Natural killer cell (primary cell): ENCODE measurements at regions not wholly inside any gene's neighbourhood (a gene's known extent, or its start where the extent isn't known, plus 50 kb on each side); places are given as distances from the start of the nearest gene placed in this dataset.
A peak's percentile ranks its signal among the peaks of the same experiment; 100 is the strongest.

Experiments
- ATAC-seq, 3 donors: fragments of 150-1000 bp in 2 of 3; fragments of 200-7000 bp in 1 of 3; cut with Tn5 transposase; 1 replicate in 1 of 3; 2 replicates in 2 of 3; pipeline ENCODE4 v1.10.0; 2021; ENCODE audit warnings: mild to moderate bottlenecking in 2 of 3, moderate library complexity in 2 of 3
- DNase-seq, 2 donors: peaks; one replicate each; pipeline versions ENCODE4 v3.0.0 to v3.0.0-alpha.2; 2013 to 2021; ENCODE audit warnings: mixed read lengths in 1 of 2
- H3K27ac ChIP-seq: one replicate; pipeline ENCODE4 v1.5.1; 2013; ENCODE audit warnings: mild to moderate bottlenecking, low read length
- H3K27me3 ChIP-seq: one replicate; pipeline ENCODE4 v1.6.1; 2013; ENCODE audit warnings: low read length; ENCODE audit not compliant: control insufficient read depth, insufficient read depth
- H3K36me3 ChIP-seq: one replicate; pipeline ENCODE4 v1.6.1; 2013; ENCODE audit warnings: low read length; ENCODE audit not compliant: control insufficient read depth, insufficient read depth
- H3K4me1 ChIP-seq: one replicate; pipeline ENCODE4 v1.6.1; 2013; ENCODE audit warnings: low read length; ENCODE audit not compliant: control insufficient read depth, insufficient read depth
- H3K4me3 ChIP-seq: one replicate; pipeline ENCODE4 v1.5.1; 2013; ENCODE audit warnings: low read length
- H3K9me3 ChIP-seq: one replicate; pipeline ENCODE4 v1.6.1; 2013; ENCODE audit warnings: low read length; ENCODE audit not compliant: control insufficient read depth, insufficient read depth
- H3K27ac Mint-ChIP-seq, 2 donors: one replicate each; pipeline ENCODE4 v1.8.0; 2022; ENCODE audit warnings: mild to moderate bottlenecking in 2 of 2, mixed read lengths in 2 of 2, moderate library complexity in 1 of 2
- H3K27me3 Mint-ChIP-seq, 2 donors: one replicate each; pipeline ENCODE4 v1.8.0; 2022; ENCODE audit warnings: low read depth in 2 of 2, mixed read lengths in 2 of 2
- H3K36me3 Mint-ChIP-seq: one replicate; pipeline ENCODE4 v1.8.0; 2022; ENCODE audit warnings: mixed read lengths
- H3K4me1 Mint-ChIP-seq, 2 donors: one replicate each; pipeline ENCODE4 v1.8.0; 2022; ENCODE audit warnings: mixed read lengths in 2 of 2
- H3K4me3 Mint-ChIP-seq: one replicate; pipeline ENCODE4 v1.8.0; 2022; ENCODE audit warnings: mild to moderate bottlenecking, moderate library complexity, mixed read lengths
- H3K9me3 Mint-ChIP-seq, 2 donors: one replicate each; pipeline ENCODE4 v1.8.0; 2022; ENCODE audit warnings: mixed read lengths in 2 of 2
- WGBS: methylation state at CpG from one replicate; pipeline ENCODE4 v1.1.7; 2013; ENCODE audit warnings: missing lambda C conversion rate; ENCODE audit not compliant: insufficient coverage; 5-methylcytosine and 5-hydroxymethylcytosine counted together
- intact Hi-C: fragments of 100-400 bp; cut with micrococcal nuclease; formaldehyde crosslinking; loops from one replicate; pipeline ENCODE4 v1.14.2; 2022
- TF ChIP-seq, protein P1 (sequence below): fragments of 200-600 bp; IDR thresholded peaks from one replicate; pipeline ENCODE4 v1.8.0; 2022; ENCODE audit warnings: antibody characterized with exemption

- Mint-ChIP-seq H3K27me3 (peaks cover 0 to 21% of the 10 kb centered on the region in 2 donors), H3K9me3 (peaks cover 0 to 5% of the 10 kb centered on the region in 2 donors), H3K36me3 (no peaks in the 10 kb centered on the region), H3K4me3 (no peak overlapping the region), H3K4me1 (peaks cover 6 to 16% of the 10 kb centered on the region in 2 donors), H3K27ac (peak overlapping the region in 1 of 2 donors; percentile 35)
- Histone ChIP-seq H3K9me3 (no peaks in the 10 kb centered on the region), H3K4me1 (no peaks in the 10 kb centered on the region), H3K4me3 (no peak overlapping the region), H3K27ac (no peak overlapping the region), H3K27me3 (no peaks in the 10 kb centered on the region), H3K36me3 (no peaks in the 10 kb centered on the region)
- peak in 1 of 2 donors; percentile 26 for DNase-seq
- TF ChIP-seq, protein P1, sequence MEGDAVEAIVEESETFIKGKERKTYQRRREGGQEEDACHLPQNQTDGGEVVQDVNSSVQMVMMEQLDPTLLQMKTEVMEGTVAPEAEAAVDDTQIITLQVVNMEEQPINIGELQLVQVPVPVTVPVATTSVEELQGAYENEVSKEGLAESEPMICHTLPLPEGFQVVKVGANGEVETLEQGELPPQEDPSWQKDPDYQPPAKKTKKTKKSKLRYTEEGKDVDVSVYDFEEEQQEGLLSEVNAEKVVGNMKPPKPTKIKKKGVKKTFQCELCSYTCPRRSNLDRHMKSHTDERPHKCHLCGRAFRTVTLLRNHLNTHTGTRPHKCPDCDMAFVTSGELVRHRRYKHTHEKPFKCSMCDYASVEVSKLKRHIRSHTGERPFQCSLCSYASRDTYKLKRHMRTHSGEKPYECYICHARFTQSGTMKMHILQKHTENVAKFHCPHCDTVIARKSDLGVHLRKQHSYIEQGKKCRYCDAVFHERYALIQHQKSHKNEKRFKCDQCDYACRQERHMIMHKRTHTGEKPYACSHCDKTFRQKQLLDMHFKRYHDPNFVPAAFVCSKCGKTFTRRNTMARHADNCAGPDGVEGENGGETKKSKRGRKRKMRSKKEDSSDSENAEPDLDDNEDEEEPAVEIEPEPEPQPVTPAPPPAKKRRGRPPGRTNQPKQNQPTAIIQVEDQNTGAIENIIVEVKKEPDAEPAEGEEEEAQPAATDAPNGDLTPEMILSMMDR: no peak
- 6% methylated on average over 9 of the region's 9 CpGs for WGBS
- no peak for ATAC-seq
- intact Hi-C loops: no loop called here
These were observed 626.9 kb downstream of the EFNB2 start for GRCh38 chr13:105908586-105908985.

- no peak overlapping the region for H3K4me3 Mint-ChIP-seq
- no peaks in the 10 kb centered on the region for H3K36me3 Mint-ChIP-seq
- H3K9me3 Mint-ChIP-seq: peaks cover 0 to 7% of the 10 kb centered on the region in 2 donors
- no peak overlapping the region for H3K27ac Mint-ChIP-seq
- Histone ChIP-seq H3K4me3 (no peak overlapping the region), H3K27me3 (no peaks in the 10 kb centered on the region), H3K27ac (no peak overlapping the region), H3K9me3 (no peaks in the 10 kb centered on the region), H3K4me1 (no peaks in the 10 kb centered on the region), H3K36me3 (no peaks in the 10 kb centered on the region)
- H3K4me1 Mint-ChIP-seq: peaks cover 6 to 16% of the 10 kb centered on the region in 2 donors
- no peak for ATAC-seq
- TF ChIP-seq, protein P1: no peak
- H3K27me3 Mint-ChIP-seq: peaks cover 0 to 21% of the 10 kb centered on the region in 2 donors
- 90% methylated on average over 2 of the region's 3 CpGs for WGBS
- DNase-seq: no peak
- intact Hi-C loops: no loop called here
These were observed 628.0 kb downstream of the EFNB2 start for GRCh38 chr13:105907319-105908019.

- no peaks in the 10 kb centered on the region for H3K9me3 ChIP-seq
- Mint-ChIP-seq H3K9me3 (peaks cover 0 to 8% of the 10 kb centered on the region in 2 donors), H3K4me1 (peaks cover 6 to 16% of the 10 kb centered on the region in 2 donors), H3K36me3 (no peaks in the 10 kb centered on the region), H3K4me3 (no peak overlapping the region), H3K27me3 (peaks cover 0 to 21% of the 10 kb centered on the region in 2 donors), H3K27ac (no peak overlapping the region)
- no peaks in the 10 kb centered on the region for H3K36me3 ChIP-seq
- no peak overlapping the region for H3K4me3 ChIP-seq
- no peaks in the 10 kb centered on the region for H3K4me1 ChIP-seq
- ATAC-seq (no peak), DNase-seq (no peak)
- 89% methylated on average over 5 of the region's 5 CpGs for WGBS
- intact Hi-C loops: no loop called here
- no peak overlapping the region for H3K27ac ChIP-seq
- no peaks in the 10 kb centered on the region for H3K27me3 ChIP-seq
- TF ChIP-seq, protein P1: no peak
These were observed 628.7 kb downstream of the EFNB2 start for GRCh38 chr13:105906746-105907145.
